CD1c-positive myeloid dendritic cell (primary cell): ENCODE measurements at regions not wholly inside any gene's neighbourhood (a gene's known extent, or its start where the extent isn't known, plus 50 kb on each side); places are given as distances from the start of the nearest gene placed in this dataset.

Experiments used
- DNase-seq: peaks from one replicate; pipeline ENCODE4 v3.0.0-alpha.2; 2016; ENCODE audit errors: extremely low spot score

DNA sequence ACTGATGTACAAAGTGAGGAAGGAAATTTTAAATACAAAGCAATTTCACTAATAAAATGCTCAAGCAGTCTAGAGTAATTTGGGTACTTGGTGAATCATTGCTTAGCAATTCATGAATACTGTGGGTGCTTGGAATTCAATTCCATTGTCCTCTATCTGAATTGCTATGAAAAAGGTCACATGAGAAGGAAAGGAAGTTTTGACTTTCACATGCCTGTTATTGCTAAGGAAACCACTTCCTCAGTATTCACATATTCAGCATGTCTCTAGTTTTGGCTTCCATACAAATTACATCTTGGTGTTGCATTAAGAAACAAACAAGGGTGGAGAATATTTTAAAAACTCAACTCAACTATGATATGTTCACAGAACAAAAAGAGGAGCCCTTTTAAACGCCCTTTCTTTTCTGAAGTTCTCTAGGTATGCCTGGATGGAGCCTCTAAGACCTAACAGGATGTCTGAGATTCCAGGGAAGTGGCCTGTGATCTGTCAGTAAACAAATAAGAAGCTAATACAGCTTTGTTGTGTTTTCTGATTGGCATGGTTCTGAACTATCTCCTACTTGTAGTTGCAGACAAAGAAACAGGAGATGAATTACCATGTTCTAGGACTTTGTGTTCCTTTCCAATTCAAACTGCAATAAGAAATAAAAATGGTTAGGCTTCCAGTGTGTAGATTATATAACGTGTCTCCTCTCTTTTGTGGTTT lies 190.4 kb downstream of the OGFRL1 start:
- no peak for DNase-seq

DNA sequence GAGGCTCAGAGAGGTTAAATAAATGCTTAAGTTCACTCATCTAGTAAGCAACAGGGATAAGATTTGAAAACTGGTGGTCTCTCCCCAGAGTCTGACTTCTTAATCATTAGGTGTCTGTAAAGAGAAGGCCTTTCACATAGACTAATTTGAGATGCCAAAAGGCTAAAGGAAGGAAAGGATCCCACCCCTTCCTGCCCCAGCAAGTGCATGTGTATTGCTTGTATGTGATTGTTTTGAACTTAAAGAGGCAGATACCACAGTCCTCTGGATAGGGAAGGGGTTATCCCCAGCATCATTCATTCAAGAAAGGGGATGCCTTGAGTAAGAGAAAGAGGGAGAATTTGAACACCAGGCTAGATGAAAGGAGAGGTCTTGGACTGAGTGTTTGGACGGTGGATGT lies 192.0 kb downstream of the OGFRL1 start:
- no peak for DNase-seq

DNA sequence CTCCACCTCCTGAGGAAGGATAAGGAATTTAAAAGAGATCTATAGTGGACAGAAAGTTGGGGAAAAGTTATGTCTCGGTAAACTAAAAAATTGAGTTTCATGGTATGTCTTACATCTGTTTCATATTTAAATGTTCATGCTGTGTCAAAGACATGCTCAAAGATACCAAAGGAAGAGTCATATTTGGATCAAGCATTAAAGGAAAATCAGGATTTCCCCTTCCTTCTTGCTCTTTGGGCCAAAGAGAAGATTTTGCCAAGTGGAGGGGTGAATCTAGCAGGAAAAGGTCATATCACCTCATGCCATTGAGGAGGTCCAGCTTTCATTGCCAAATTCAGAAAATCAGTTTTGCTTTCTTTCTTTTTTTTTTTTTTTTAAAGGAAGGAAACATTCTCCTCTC lies 192.4 kb downstream of the OGFRL1 start:
- DNase-seq: no peak

DNA sequence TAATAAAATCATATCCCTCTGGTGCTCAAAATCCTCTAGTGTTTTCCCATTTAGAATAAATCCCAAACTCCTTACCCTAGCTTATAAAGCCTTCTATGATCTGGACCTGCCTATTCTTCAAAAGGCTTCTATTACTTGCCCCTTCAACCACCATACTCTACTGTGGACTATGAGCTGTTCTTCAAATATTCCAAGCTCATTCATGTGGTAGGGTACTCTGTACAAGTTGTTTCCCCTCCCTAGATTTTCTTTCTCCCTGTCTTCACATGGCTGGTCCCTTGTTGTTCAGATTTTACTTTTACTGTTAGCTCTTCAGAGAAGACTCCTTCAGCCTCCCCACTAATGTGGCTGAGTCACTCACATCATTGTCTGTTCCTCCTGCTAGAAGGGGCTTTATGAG lies 193.2 kb downstream of the OGFRL1 start:
- no peak for DNase-seq

DNA sequence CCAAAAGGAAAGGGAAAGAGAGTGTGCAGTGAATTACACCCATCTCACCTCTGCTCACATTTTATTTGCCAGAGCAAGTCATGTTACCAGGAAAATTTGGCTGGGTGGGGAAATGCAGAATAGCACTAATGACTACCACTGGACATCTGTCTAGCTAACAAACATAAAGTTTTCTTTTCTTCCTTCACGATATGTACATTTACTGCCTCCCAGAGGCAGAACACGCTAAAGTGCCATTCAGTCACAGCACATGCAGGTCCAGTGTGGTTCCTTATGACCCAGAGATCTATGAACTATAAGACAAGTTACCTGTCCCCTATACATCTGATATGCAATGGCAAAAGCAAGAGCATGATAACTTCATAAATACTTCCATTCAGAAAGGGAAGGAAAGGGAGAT lies 194.1 kb downstream of the OGFRL1 start:
- DNase-seq: no peak

DNA sequence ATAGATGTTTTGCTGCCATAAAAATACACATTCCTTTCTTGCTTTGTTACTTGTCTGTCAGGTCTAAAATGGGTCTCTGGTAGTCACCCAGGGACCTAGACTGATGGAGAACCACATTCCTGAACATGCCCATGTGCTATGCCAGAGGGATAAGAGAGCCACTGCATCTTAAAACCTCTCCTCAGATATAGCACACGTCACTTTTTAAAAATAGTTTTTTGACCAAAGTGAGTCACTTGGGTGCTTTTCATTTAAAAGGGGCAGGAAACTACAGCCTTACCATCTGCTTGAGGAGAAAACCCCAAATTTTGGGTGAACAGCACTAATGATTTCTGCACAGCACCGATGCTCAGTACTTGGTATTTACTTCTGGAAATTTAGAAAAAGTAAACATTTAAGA lies 197.8 kb downstream of the OGFRL1 start:
- DNase-seq: no peak

DNA sequence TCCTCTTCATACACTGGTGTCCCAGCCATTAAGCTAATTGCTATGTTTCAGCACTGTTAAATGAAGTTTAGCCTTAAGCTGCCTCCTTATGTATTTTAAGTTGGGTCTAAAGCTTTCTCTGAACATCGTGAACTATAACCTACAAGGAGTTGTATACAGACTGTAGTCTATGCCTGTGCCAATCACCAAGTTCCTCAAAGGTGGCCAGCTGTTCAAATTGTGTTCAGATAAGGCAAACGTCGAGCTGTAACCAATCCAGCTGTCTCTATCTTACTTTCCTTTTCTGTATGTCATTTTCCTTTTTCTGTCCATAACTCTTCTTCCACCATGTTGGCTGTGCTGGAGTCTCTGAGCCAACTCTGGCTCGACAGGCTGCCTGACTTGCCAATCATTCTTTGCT lies 199.6 kb downstream of the OGFRL1 start:
- no peak for DNase-seq

DNA sequence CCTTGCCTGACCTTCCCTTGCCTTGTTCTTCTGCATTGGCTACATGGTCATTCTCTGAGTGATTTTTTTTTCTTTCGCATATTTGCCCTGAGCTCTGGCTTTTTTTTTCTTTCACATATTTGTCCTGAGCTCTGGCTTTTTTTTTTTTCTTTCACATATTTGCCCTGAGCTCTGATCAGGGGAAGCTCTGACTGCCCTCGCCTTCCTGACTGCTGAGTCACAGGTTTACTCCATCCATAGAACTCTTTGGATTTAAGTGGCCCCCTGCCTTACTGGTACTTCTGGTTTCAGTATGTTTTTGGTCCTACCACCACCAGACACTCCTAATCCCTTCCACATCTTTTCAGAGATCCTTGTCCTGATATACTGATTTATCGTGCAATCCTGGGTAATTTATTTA lies 201.1 kb downstream of the OGFRL1 start:
- DNase-seq: no peak

DNA sequence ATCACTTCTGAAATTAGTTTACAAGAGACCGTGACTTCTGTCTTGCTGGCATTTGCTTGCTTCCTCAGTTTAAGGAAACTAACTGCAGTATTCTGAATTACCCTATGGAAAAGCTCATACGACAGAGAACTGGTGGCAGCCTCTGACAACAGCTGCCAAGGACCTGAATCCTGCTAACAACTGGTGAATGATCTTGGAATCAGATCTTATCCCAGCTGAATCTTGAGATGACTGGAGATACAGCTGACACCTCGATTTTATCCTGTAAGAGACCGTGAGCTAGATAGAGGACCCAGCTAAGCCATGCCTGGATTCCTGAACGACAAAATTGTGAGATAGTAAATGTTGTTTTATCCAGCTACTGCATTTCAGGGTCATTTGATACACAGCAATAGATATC lies 202.3 kb downstream of the OGFRL1 start:
- no peak for DNase-seq

DNA sequence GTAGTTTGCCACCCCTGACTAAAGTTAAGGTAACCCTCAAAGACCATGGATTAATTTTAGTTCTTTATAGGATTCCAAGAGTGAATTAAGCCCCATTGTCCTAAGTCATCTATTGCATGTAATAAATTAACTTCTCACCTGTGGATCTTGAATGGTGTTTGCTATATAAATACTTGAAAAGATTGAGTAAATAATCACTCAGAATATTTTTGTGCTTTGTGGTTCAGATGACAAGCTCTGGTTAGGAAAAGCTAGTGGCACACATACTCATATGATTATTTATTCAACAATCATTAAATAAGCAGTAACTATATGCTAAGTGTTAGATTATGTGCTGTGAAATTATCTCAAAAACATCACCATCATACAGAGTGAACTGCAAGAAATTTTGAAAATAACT lies 203.2 kb downstream of the OGFRL1 start:
- no peak for DNase-seq

DNA sequence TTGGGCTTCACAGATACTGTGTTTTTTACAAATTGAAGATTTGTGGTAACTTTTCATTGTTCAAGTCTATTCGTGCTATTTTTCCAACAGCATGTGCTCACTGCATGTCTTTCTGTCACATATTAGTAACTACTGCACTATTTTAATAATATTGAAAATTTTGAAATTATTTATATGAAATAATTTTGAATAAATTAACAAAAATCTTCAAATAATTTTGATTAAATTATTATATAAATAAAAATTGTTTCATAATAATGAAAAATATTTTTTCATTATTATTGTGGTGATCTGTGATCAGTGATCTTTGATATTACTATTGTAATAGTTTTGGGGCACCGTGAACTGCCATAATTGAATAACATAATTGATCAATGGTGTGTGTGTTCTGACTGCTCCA lies 204.1 kb downstream of the OGFRL1 start:
- DNase-seq: no peak

DNA sequence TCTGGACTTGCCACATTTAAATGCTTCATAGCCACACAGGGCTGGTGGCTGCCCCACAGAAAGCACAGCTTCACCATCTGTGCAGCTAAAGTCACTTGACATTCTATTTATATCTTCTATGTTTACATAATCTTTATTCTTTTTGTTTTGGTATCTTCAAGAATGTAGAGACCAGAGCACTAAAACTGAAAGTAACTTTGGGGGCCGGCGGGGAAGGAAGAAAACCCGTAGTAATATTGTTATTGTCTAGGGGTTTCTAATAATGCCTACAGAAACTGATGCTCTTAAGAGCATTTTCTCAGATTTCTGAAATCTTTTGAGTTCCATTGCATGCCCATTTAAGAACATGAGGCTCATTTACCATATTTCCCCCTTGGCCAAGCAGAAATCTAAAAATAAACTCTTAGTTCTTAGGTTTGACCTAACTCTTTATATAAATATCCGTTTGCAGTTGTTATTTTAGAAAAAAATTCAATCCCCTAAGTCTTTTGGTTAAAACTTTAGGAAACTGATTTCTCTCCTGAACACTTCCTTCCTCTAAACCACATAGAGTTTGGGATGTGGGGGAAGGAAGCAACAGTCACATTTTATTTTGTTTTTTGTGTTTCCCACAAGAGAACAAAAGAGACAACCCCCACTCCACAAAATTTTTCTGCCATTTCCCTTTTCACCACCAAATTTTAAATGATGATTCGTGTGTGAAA lies 207.6 kb downstream of the OGFRL1 start:
- DNase-seq: no peak

DNA sequence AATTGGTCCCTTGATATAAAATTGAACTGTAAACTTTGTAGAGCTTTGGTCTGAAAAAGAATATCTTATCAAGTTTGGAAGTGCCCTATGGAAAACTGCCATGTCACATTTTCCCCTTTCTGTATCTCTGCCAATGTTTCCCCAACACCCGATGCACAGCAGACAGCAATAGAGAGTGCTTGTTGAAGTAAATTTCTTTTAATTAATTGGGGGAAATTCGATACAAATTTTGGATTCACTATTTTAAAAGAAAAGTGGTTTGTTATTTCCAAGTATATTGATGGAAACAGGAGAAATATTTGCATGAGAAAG lies 208.1 kb downstream of the OGFRL1 start:
- no peak for DNase-seq

DNA sequence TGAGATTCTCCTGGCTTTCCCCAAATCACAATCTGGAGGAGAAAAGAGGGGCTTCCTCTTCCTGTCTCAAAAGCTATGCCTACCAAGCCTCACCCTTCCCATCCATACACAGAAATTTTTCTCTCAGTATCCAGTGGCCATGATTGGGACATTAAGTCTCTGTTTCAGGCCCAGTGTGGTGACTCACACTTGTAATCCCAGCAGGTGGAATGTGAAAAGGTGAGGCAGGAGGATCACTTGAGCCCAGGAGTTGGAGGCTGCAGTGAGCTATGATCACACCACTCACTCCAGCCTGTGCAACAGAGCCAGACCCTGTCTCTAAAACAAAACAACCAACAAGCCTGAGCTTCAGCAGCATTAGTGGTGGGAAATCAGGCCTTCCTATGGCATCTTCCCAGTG lies 210.0 kb downstream of the OGFRL1 start:
- no peak for DNase-seq

DNA sequence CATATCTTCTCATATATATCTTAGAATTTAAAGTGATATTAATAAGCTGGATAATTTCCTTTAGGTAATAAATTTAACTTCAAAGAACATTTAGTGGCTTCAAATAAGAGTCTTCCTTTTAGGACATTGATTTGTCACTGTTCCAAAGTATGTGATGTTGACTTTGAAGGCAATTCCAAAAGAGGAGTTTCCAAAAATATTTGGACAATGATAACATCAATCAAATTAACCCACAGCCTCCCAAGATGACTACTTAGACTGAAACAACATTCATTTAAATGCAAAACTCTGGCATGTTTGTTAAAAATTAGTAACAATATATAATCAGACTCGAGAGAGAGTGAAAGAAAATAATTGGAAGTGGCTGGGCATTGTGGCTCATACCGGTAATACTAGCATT lies 211.1 kb downstream of the OGFRL1 start:
- DNase-seq: no peak

DNA sequence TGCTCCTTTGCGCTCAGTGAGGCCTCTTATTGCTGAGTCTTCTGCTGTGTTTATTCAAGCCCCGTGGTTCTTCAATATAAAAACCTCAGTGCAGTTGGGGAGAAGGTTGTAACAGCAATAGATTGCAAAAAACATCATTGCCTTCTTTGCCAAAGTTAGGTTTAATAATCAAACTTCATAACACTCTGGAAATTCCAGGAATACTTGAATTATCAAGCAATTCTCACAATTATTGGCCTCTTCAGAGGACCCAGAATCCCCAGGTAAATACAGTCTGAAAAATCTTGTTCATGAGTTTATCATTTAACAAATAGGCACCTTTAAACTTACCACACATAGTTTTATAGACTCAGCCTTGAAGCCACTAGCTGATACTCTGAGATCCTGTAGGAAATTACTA lies 213.6 kb downstream of the OGFRL1 start:
- no peak for DNase-seq

DNA sequence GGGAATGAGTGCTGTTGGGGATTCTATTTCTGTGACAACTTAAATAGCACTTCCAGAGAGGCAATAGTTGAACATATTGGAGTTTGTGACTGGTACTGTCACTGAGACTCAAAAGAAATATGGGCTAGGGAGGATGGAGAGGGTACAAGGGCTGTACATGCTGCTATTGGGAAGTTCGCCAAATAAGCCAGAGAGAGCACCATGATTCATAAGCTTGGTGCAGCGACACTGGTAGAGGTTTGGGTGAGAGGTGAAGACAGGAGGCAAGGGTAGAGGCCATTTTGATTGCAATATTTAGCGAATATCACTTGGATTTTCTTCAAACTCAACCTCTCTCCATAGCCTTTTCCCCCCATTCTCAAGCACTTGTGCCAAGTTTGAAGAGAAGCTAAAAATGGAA lies 214.3 kb downstream of the OGFRL1 start:
- DNase-seq: no peak

DNA sequence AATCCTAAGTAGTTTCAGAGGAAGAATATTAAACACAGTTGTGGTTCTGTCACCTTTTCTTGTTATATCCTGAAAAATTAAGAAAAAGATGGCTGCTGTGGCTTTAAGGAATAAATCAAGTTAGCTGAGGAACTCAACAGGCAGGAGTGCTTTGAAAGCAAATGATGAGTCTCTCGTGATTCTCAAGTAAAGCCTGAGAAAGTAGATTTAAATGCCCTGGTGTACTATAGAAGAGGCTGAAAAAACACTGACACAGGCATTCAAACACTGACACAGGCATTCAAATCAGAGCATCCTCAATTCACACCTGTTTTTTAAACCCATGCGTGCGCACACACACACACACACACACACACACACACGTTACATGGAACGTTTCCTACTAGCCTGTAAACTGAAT lies 218.6 kb downstream of the OGFRL1 start:
- no peak for DNase-seq

DNA sequence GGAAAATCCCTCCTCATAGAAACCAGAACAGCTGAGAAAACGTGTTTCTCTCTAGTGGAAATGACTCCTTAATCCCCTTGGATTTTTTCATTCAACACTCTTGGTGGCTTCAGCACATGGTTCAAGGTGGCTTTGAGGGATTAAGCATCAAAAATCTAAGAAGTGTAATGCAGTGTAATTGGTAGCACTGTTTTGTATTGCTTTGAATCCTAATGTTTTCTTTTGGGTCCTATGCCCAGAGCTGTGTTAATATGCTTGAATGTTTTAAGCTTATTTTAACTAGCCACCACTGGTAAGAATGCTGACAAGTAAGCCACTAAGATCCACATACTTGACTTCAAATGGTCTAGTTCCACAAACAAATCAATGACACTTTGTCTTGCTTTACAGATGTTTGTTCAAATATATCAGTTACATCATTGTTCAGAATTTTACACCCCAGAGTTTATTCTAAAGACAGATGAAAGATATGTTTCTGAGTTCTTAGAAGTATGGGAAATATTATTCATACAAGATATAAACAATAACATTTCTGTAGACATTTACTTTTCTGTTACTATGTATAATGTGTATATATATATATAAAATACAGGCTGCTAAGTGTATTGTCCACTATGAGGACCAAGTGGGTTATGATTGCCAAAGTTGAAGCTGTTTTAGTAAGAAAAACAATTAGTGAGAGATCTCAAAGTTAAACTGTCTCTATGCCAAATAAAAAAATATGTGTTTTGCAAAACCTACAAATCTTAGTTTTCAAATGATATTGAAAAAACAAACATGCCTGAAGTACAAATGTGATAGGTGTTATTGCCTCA lies 220.8 kb downstream of the OGFRL1 start:
- no peak for DNase-seq

DNA sequence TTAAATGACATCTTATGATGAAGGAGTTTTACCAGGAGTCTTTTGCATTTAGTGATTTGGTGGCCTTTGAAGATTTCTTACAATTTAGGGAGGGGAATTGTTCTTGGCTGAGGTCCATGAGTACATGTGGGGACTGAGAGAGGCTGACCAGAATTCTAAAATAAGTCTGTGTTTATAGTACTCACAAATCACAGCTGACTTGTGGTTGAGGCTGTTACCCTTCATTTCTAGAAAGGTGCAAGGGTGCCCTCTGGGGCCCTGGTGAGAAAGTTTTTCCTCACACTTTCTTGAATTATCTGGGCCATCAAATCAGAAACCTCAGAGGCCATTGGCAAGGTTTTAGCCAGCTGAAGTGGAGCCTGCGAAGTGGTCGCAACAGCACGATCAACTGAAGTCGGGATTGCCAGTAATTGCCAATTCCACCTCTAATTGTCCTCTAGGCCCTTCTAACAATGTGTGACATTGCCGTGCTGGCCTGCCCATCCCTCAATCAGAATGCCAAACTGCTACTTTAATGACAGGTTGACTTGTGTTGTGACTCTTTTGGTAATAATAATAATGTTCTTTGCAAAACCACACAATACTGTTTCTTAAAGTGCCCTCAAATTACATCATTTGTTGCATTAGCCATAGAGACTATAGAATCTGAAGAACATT lies 221.6 kb downstream of the OGFRL1 start:
- DNase-seq: no peak

DNA sequence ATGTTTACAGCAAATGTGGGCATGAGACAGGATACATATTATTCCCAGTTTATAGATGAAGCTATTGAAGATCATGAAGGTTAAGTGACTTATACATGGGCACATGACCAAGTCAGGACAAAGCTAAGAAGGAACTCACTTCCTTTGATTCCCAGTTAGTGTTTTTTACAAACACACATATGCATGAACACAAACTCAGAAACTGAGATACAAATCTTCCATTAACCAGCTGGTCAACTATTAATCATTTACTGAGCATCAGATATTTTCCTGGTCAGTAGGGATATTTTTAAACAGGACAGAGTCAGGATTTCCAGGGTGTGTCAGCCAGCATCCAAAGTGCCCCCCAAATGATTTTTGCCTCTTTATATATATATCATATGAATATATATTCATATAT lies 222.2 kb downstream of the OGFRL1 start:
- no peak for DNase-seq

DNA sequence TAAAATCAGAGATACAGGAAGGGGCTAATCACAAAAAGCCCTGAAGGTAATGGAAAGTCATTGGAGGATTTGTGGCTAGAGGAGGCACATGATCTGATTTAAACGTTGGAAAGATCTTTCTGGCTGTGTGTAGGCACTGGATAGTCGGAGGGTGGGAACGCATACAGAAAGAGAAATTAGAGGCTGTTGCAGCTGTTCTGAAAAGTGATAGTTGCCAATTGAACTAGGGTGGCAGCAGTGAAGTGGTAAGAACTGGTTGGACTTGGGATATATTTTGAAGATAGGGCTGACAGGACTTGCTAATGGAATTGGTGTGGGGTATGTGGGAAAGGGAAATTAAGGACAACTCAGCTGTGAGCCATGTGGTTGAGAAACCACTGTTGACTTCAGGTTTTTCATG lies 223.6 kb downstream of the OGFRL1 start:
- DNase-seq: no peak

DNA sequence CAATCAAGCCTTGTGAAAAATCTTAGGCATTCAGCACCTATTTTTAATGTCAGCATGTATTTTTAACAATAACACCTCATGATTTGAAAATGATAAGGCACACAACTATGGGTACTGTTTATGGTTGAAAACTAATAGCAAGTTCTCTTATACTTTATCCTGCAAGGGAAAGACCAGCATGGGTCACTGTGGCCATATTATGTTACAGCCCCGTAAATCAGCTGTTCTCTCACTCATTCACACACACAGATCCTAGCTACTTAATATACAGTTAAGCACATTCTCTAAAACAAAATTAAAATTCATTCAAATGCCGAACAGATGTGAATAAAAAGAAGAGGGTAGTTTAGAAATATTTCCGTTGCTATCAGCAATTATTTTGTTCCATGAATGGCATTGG lies 224.4 kb downstream of the OGFRL1 start:
- no peak for DNase-seq
